ENCODE measurements at regions not wholly inside any gene's neighbourhood (a gene's known extent, or its start where the extent isn't known, plus 50 kb on each side); places are given as distances from the start of the nearest gene placed in this dataset.

DNA sequence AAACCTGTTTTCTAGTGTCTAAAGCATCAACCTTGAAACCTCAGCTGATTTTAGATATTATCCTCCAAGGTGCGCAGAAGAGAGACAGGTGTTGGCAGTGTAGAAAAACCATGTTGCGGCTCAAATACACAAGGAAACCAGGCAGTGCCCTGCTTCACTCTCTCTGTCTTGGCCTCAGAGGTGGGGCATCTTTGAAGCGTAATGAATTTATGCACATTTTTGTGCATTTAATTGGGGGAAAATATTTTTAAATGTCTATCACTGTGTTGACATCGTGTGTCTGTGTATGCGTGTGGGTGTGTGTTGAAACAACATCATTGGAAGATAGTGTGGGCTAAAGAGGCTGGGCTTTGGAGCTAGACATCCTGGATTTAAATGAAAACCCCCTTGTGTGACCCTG lies 334.0 kb upstream of the CHD6 start:
- TF ChIP-seq, protein P1, sequence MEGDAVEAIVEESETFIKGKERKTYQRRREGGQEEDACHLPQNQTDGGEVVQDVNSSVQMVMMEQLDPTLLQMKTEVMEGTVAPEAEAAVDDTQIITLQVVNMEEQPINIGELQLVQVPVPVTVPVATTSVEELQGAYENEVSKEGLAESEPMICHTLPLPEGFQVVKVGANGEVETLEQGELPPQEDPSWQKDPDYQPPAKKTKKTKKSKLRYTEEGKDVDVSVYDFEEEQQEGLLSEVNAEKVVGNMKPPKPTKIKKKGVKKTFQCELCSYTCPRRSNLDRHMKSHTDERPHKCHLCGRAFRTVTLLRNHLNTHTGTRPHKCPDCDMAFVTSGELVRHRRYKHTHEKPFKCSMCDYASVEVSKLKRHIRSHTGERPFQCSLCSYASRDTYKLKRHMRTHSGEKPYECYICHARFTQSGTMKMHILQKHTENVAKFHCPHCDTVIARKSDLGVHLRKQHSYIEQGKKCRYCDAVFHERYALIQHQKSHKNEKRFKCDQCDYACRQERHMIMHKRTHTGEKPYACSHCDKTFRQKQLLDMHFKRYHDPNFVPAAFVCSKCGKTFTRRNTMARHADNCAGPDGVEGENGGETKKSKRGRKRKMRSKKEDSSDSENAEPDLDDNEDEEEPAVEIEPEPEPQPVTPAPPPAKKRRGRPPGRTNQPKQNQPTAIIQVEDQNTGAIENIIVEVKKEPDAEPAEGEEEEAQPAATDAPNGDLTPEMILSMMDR (conservative IDR thresholded peaks at IDR 0.05; ENCODE audit: low read depth in 2 of 2), result no peak
- TF ChIP-seq, protein P2, sequence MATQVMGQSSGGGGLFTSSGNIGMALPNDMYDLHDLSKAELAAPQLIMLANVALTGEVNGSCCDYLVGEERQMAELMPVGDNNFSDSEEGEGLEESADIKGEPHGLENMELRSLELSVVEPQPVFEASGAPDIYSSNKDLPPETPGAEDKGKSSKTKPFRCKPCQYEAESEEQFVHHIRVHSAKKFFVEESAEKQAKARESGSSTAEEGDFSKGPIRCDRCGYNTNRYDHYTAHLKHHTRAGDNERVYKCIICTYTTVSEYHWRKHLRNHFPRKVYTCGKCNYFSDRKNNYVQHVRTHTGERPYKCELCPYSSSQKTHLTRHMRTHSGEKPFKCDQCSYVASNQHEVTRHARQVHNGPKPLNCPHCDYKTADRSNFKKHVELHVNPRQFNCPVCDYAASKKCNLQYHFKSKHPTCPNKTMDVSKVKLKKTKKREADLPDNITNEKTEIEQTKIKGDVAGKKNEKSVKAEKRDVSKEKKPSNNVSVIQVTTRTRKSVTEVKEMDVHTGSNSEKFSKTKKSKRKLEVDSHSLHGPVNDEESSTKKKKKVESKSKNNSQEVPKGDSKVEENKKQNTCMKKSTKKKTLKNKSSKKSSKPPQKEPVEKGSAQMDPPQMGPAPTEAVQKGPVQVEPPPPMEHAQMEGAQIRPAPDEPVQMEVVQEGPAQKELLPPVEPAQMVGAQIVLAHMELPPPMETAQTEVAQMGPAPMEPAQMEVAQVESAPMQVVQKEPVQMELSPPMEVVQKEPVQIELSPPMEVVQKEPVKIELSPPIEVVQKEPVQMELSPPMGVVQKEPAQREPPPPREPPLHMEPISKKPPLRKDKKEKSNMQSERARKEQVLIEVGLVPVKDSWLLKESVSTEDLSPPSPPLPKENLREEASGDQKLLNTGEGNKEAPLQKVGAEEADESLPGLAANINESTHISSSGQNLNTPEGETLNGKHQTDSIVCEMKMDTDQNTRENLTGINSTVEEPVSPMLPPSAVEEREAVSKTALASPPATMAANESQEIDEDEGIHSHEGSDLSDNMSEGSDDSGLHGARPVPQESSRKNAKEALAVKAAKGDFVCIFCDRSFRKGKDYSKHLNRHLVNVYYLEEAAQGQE (IDR thresholded peaks at IDR 0.05; ENCODE audit: unreplicated experiment), result no peak
- TF ChIP-seq POLR2AphosphoS5 (IDR thresholded peaks at IDR 0.05; ENCODE audit: low read depth) (no peak), CREB1 (CRISPR knock-in tag; IDR thresholded peaks at IDR 0.05; ENCODE audit: low read depth) (no peak), EZH2 (IDR thresholded peaks at IDR 0.05; ENCODE audit: low read depth, unreplicated experiment) (no peak), EZH2phosphoT487 (IDR thresholded peaks at IDR 0.05; ENCODE audit: unreplicated experiment) (no peak), JUNB (IDR thresholded peaks at IDR 0.05; ENCODE audit: unreplicated experiment) (no peak), ZNF331 (CRISPR knock-in tag; IDR thresholded peaks at IDR 0.05; ENCODE audit: low read depth) (no peak), NANOG (IDR thresholded peaks at IDR 0.05; ENCODE audit: borderline replicate concordance) (no peak)
- TF ChIP-seq, protein P3, sequence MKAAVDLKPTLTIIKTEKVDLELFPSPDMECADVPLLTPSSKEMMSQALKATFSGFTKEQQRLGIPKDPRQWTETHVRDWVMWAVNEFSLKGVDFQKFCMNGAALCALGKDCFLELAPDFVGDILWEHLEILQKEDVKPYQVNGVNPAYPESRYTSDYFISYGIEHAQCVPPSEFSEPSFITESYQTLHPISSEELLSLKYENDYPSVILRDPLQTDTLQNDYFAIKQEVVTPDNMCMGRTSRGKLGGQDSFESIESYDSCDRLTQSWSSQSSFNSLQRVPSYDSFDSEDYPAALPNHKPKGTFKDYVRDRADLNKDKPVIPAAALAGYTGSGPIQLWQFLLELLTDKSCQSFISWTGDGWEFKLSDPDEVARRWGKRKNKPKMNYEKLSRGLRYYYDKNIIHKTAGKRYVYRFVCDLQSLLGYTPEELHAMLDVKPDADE (IDR thresholded peaks at IDR 0.05), result no peak
